ENCODE measurements at regions not wholly inside any gene's neighbourhood (a gene's known extent, or its start where the extent isn't known, plus 50 kb on each side); places are given as distances from the start of the nearest gene placed in this dataset.

GRCh38 chr2:208982831-208983230, 441.0 kb upstream of the MAP2 start:
- TF ChIP-seq CTCF (IDR thresholded peaks at IDR 0.05) (no peak), POLR2A (IDR thresholded peaks at IDR 0.05) (no peak)
